ENCODE measurements at regions not wholly inside any gene's neighbourhood (a gene's known extent, or its start where the extent isn't known, plus 50 kb on each side); places are given as distances from the start of the nearest gene placed in this dataset.

- H3K9me2 ChIP-seq (ENCODE audit: insufficient read depth): no peaks in the 10 kb centered on the region
- H3K36me3 ChIP-seq (ENCODE audit: low read depth): no peaks in the 10 kb centered on the region
- no TSS peak for BruUV-seq (replicated peaks)
- peaks cover 82% of the 10 kb centered on the region for H3K27me3 ChIP-seq (ENCODE audit: insufficient read depth, low read depth)
- no peaks in the 10 kb centered on the region for H3K4me1 ChIP-seq (replicated peaks; ENCODE audit: insufficient read depth)
- no peaks in the 10 kb centered on the region for H3K79me2 ChIP-seq (ENCODE audit: low read depth)
- H3K4me3 ChIP-seq: no peak overlapping the region
- DNase-seq: peak in 1 of 2 experiments; percentile 31
- no peaks in the 10 kb centered on the region for H3F3A ChIP-seq (ENCODE audit: insufficient read depth, low read depth)
- H4K20me1 ChIP-seq (ENCODE audit: insufficient read depth): 0 out of 2 replicates have a peak, but pooled peaks cover 3% of the 10 kb centered on the region
- H3K4me2 ChIP-seq: no peak overlapping the region
- H3K9me3 ChIP-seq (ENCODE audit: insufficient read depth, low read depth): no peaks in the 10 kb centered on the region
- ChIA-PET POLR2A (ENCODE audit: unreplicated experiment) (no interaction called here), CTCF (no interaction called here)
- intact Hi-C loops (cut with micrococcal nuclease; ENCODE audit: unreplicated experiment): no loop called here
- H3K27ac ChIP-seq: no peak overlapping the region
- no peak overlapping the region for H2AFZ ChIP-seq
- TF ChIP-seq, protein P1, sequence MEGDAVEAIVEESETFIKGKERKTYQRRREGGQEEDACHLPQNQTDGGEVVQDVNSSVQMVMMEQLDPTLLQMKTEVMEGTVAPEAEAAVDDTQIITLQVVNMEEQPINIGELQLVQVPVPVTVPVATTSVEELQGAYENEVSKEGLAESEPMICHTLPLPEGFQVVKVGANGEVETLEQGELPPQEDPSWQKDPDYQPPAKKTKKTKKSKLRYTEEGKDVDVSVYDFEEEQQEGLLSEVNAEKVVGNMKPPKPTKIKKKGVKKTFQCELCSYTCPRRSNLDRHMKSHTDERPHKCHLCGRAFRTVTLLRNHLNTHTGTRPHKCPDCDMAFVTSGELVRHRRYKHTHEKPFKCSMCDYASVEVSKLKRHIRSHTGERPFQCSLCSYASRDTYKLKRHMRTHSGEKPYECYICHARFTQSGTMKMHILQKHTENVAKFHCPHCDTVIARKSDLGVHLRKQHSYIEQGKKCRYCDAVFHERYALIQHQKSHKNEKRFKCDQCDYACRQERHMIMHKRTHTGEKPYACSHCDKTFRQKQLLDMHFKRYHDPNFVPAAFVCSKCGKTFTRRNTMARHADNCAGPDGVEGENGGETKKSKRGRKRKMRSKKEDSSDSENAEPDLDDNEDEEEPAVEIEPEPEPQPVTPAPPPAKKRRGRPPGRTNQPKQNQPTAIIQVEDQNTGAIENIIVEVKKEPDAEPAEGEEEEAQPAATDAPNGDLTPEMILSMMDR (conservative IDR thresholded peaks at IDR 0.05): no peak
Observed at GRCh38 chr7:132681951-132682350, 105.7 kb upstream of the PLXNA4 start.

- 0 out of 2 replicates have a peak, but pooled peaks cover 1% of the 10 kb centered on the region for H4K20me1 ChIP-seq (ENCODE audit: insufficient read depth)
- H3K4me2 ChIP-seq: no peak overlapping the region
- ChIA-PET CTCF (no interaction called here), POLR2A (ENCODE audit: unreplicated experiment) (no interaction called here)
- TF ChIP-seq, protein P1 (conservative IDR thresholded peaks at IDR 0.05): no peak
- no peak for TF ChIP-seq EZH2 (IDR thresholded peaks at IDR 0.05; ENCODE audit: low read depth)
- H3K27ac ChIP-seq: no peak overlapping the region
- H2AFZ ChIP-seq: no peak overlapping the region
- H3K4me3 ChIP-seq: no peak overlapping the region
- no TSS peak for BruUV-seq (replicated peaks)
- DNase-seq: no peak
- no peaks in the 10 kb centered on the region for H3K36me3 ChIP-seq (ENCODE audit: low read depth)
- no peaks in the 10 kb centered on the region for H3K79me2 ChIP-seq (ENCODE audit: low read depth)
- peaks cover 73% of the 10 kb centered on the region for H3K27me3 ChIP-seq (ENCODE audit: insufficient read depth, low read depth)
- intact Hi-C loops (cut with micrococcal nuclease; ENCODE audit: unreplicated experiment): no loop called here
- H3F3A ChIP-seq (ENCODE audit: insufficient read depth, low read depth): no peaks in the 10 kb centered on the region
- H3K9me3 ChIP-seq (ENCODE audit: insufficient read depth, low read depth): no peaks in the 10 kb centered on the region
- H3K9me2 ChIP-seq (ENCODE audit: insufficient read depth): no peaks in the 10 kb centered on the region
- no peaks in the 10 kb centered on the region for H3K4me1 ChIP-seq (replicated peaks; ENCODE audit: insufficient read depth)
Observed at GRCh38 chr7:132680590-132680989, 104.3 kb upstream of the PLXNA4 start.

- no peaks in the 10 kb centered on the region for H3K79me2 ChIP-seq (ENCODE audit: low read depth)
- ChIA-PET CTCF (no interaction called here), POLR2A (ENCODE audit: unreplicated experiment) (no interaction called here)
- intact Hi-C loops (cut with micrococcal nuclease; ENCODE audit: unreplicated experiment): no loop called here
- H3F3A ChIP-seq (ENCODE audit: insufficient read depth, low read depth): no peaks in the 10 kb centered on the region
- H3K4me2 ChIP-seq: no peak overlapping the region
- TF ChIP-seq, protein P1 (conservative IDR thresholded peaks at IDR 0.05): no peak
- no peak for TF ChIP-seq EZH2 (IDR thresholded peaks at IDR 0.05; ENCODE audit: low read depth)
- H3K27ac ChIP-seq: no peak overlapping the region
- no peaks in the 10 kb centered on the region for H4K20me1 ChIP-seq (ENCODE audit: insufficient read depth)
- no peaks in the 10 kb centered on the region for H3K4me1 ChIP-seq (replicated peaks; ENCODE audit: insufficient read depth)
- no peak overlapping the region for H3K4me3 ChIP-seq
- H2AFZ ChIP-seq: no peak overlapping the region
- H3K36me3 ChIP-seq (ENCODE audit: low read depth): no peaks in the 10 kb centered on the region
- no peaks in the 10 kb centered on the region for H3K9me3 ChIP-seq (ENCODE audit: insufficient read depth, low read depth)
- DNase-seq: no peak
- no peaks in the 10 kb centered on the region for H3K9me2 ChIP-seq (ENCODE audit: insufficient read depth)
- H3K27me3 ChIP-seq (ENCODE audit: insufficient read depth, low read depth): peaks cover 54% of the 10 kb centered on the region
- no TSS peak for BruUV-seq (replicated peaks)
Observed at GRCh38 chr7:132678656-132679055, 102.4 kb upstream of the PLXNA4 start.

Data from PC-9 (cell line).